ENCODE measurements at regions not wholly inside any gene's neighbourhood (a gene's known extent, or its start where the extent isn't known, plus 50 kb on each side); places are given as distances from the start of the nearest gene placed in this dataset.

GRCh38 chr12:13635709-13636108 lies 345.7 kb downstream of the GRIN2B start:
- Histone ChIP-seq H3K27ac (no peak overlapping the region), H3K36me3 (no peaks in the 10 kb centered on the region), H3K9me3 (no peaks in the 10 kb centered on the region), H3K27me3 (no peaks in the 10 kb centered on the region), H3K4me3 (ENCODE audit: low read depth in 1 of 2, low read length in 1 of 2) (no peak overlapping the region), H3K4me1 (ENCODE audit: control insufficient read depth in 1 of 2, insufficient read depth in 1 of 2, low read depth in 1 of 2, low read length in 1 of 2) (no peaks in the 10 kb centered on the region)
- TF ChIP-seq CTCF (IDR thresholded peaks at IDR 0.05), result no peak

DNA sequence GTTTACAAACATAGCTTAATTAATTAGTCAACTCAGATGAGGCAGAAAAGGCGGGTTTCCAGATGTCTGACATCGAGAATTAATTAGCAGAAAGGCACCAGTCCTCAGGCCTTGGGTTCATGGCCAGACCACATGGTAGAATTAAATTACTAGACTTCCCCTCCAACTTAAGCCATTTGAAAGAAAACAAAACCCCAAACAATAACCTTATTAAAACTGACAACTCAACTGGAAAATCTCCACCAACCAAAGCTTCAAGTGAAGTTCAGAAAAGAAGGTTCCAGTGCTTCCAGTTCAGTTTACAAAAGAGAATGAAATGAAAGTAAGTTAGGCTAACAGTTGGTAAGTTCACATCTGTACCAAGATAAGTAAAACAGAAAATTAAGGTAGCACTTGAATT lies 349.5 kb downstream of the GRIN2B start:
- no peaks in the 10 kb centered on the region for H3K36me3 ChIP-seq
- no peak overlapping the region for H3K27ac ChIP-seq
- no peaks in the 10 kb centered on the region for H3K9me3 ChIP-seq
- no peaks in the 10 kb centered on the region for H3K4me1 ChIP-seq (ENCODE audit: control insufficient read depth in 1 of 2, insufficient read depth in 1 of 2, low read depth in 1 of 2, low read length in 1 of 2)
- H3K4me3 ChIP-seq (ENCODE audit: low read depth in 1 of 2, low read length in 1 of 2), result no peak overlapping the region
- no peak for TF ChIP-seq CTCF (IDR thresholded peaks at IDR 0.05)
- no peaks in the 10 kb centered on the region for H3K27me3 ChIP-seq

DNA sequence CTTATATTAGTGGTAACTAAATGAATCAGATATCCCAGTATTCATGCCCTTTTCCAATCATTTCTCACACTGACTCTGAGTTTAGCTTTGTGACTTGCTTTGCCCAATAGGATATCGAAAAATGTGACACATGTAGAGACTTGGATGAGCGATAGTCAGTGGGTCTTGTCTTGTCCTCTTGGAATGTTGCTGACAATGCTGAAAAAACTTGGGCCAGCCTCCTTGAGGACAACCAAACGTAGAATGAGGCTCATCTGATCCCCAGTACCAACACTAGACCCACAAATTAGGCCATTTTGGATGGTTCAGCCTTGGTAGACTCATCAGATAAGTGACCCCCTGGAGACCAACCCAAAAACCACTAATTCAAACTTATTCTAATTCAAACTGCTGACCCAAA lies 351.0 kb downstream of the GRIN2B start:
- Histone ChIP-seq H3K4me3 (ENCODE audit: low read depth in 1 of 2, low read length in 1 of 2) (no peak overlapping the region), H3K4me1 (ENCODE audit: control insufficient read depth in 1 of 2, insufficient read depth in 1 of 2, low read depth in 1 of 2, low read length in 1 of 2) (no peaks in the 10 kb centered on the region), H3K27ac (no peak overlapping the region), H3K36me3 (no peaks in the 10 kb centered on the region), H3K9me3 (no peaks in the 10 kb centered on the region), H3K27me3 (no peaks in the 10 kb centered on the region)
- no peak for TF ChIP-seq CTCF (IDR thresholded peaks at IDR 0.05)

DNA sequence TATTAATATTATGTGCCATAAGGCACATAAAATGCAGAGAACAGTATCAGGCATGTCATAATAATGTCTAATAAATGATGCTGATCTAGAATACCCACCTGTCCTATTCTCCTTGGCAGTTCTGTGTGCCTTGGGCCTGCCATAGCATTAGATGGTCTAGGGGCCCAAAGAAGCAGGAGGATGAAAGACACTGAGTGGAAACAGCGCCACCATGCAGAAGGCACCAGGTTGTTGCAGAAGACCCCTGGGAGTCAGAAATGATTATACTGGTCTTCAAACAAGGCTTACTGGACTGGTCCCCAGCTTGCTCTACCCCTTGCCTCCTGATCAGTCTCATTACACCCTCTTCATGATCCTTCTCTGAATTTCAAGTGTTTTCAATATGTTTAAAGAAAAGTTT lies 353.3 kb downstream of the GRIN2B start:
- Histone ChIP-seq H3K4me3 (ENCODE audit: low read depth in 1 of 2, low read length in 1 of 2) (no peak overlapping the region), H3K27me3 (peaks cover 4% of the 10 kb centered on the region), H3K9me3 (no peaks in the 10 kb centered on the region), H3K27ac (no peak overlapping the region), H3K36me3 (no peaks in the 10 kb centered on the region), H3K4me1 (ENCODE audit: control insufficient read depth in 1 of 2, insufficient read depth in 1 of 2, low read depth in 1 of 2, low read length in 1 of 2) (no peaks in the 10 kb centered on the region)
- TF ChIP-seq CTCF (IDR thresholded peaks at IDR 0.05), result no peak

DNA sequence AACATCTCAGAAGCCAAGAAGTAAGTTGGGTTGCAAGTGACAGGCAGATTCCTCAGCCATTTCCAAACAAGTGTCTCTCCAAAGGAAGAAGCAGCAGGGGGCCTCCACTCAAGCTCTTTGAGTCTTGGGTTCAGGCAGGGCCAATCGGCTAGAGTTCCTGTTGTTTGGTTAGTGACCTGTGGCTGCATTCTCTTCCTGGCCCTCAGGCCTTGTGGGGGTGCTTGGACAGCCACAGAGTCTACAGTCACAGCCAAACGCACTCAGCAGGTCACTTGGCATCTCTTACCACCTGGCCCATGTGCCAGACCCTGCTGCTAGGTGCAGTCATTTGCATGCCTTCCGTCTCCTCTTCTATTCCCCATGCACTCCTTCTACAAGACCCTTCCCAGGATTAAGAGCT lies 353.9 kb downstream of the GRIN2B start:
- no peaks in the 10 kb centered on the region for H3K36me3 ChIP-seq
- peaks cover 4% of the 10 kb centered on the region for H3K27me3 ChIP-seq
- H3K4me3 ChIP-seq (ENCODE audit: low read depth in 1 of 2, low read length in 1 of 2), result no peak overlapping the region
- no peak overlapping the region for H3K27ac ChIP-seq
- H3K4me1 ChIP-seq (ENCODE audit: control insufficient read depth in 1 of 2, insufficient read depth in 1 of 2, low read depth in 1 of 2, low read length in 1 of 2), result no peaks in the 10 kb centered on the region
- TF ChIP-seq CTCF (IDR thresholded peaks at IDR 0.05), result no peak
- H3K9me3 ChIP-seq, result no peaks in the 10 kb centered on the region

GRCh38 chr12:13613297-13613696 lies 368.1 kb downstream of the GRIN2B start:
- Histone ChIP-seq H3K4me1 (ENCODE audit: control insufficient read depth in 1 of 2, insufficient read depth in 1 of 2, low read depth in 1 of 2, low read length in 1 of 2) (no peaks in the 10 kb centered on the region), H3K9me3 (no peaks in the 10 kb centered on the region), H3K36me3 (no peaks in the 10 kb centered on the region), H3K27me3 (no peaks in the 10 kb centered on the region), H3K4me3 (ENCODE audit: low read depth in 1 of 2, low read length in 1 of 2) (no peak overlapping the region), H3K27ac (no peak overlapping the region)
- no peak for TF ChIP-seq CTCF (IDR thresholded peaks at IDR 0.05)
